ENCODE measurements at regions not wholly inside any gene's neighbourhood (a gene's known extent, or its start where the extent isn't known, plus 50 kb on each side); places are given as distances from the start of the nearest gene placed in this dataset.

DNA sequence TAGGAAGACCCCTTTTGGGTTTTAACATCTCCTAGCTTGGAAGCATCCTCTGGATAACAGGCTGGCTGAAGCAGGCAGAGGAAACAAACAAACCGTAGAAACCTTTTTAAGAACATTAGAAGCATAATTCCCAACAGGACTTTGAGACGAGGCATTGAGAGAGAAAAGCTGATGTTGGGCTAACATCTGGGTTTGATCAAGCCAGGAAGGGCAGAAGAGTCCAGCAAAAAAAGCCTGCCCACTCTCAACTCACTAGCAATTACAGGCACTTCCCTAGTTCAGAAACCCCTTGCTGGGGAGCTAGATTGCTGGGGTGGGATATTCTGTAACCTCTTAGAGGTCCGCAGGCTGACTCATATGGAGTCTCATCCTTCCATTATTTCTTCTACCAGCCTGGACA lies 75.4 kb upstream of the CTNNA1 start:
- TF ChIP-seq, protein P1, sequence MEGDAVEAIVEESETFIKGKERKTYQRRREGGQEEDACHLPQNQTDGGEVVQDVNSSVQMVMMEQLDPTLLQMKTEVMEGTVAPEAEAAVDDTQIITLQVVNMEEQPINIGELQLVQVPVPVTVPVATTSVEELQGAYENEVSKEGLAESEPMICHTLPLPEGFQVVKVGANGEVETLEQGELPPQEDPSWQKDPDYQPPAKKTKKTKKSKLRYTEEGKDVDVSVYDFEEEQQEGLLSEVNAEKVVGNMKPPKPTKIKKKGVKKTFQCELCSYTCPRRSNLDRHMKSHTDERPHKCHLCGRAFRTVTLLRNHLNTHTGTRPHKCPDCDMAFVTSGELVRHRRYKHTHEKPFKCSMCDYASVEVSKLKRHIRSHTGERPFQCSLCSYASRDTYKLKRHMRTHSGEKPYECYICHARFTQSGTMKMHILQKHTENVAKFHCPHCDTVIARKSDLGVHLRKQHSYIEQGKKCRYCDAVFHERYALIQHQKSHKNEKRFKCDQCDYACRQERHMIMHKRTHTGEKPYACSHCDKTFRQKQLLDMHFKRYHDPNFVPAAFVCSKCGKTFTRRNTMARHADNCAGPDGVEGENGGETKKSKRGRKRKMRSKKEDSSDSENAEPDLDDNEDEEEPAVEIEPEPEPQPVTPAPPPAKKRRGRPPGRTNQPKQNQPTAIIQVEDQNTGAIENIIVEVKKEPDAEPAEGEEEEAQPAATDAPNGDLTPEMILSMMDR (conservative IDR thresholded peaks at IDR 0.05; ENCODE audit: low read length), result no peak
- TF ChIP-seq EZH2phosphoT487 (IDR thresholded peaks at IDR 0.05; ENCODE audit: borderline replicate concordance), result no peak
